Stimulated activated naive CD4-positive, alpha-beta T cell (primary cell): ENCODE measurements at regions not wholly inside any gene's neighbourhood (a gene's known extent, or its start where the extent isn't known, plus 50 kb on each side); places are given as distances from the start of the nearest gene placed in this dataset.
"Not testable (repeated sequence)": the region's sequence is repeated elsewhere in the genome, so short reads cannot be mapped to it uniquely, and the experiment has no call there.

ENCODE experiments used
- DNase-seq, 6 experiments: peaks; one replicate each; lab custom pipeline; 2025; lab: John Stamatoyannopoulos, UW

DNA sequence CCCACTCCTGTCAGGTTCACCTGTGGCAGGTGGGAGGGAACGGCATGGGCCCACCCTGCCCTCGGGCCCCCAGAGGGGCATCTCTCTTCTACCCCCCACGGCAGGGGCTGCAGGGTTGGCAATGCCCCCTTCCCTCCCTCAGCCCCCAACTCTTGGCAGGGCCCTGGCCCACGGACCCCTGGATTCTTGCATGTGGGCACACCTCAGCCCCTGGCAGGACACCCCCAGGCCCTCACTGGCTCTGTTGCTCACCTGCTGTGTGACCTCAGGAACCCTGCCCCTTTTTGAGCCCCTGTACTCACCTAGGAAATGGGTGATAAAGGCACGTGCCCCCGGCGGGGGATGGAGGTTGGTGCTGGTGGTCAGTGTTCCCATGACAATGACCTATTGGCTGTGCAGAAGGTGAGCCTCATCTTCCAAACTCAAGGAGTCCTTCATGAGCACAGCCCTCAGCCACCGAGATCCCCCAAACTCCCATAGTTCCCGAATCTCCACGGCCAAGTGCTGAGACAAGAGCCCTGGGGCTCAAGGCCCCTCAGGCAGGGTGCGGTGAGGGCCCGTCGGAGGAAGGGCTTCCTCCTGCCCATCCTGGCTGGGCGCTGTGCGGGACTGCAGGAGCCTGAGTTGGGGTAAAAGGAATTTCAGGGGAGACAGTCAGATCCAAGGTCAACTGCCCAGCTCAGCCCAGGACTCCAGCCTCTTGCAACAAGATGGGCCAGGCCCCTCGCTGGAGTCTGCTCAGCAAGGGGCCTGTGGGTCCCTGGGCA lies 198.2 kb downstream of the IGLL1 start:
- DNase-seq: no peak

DNA sequence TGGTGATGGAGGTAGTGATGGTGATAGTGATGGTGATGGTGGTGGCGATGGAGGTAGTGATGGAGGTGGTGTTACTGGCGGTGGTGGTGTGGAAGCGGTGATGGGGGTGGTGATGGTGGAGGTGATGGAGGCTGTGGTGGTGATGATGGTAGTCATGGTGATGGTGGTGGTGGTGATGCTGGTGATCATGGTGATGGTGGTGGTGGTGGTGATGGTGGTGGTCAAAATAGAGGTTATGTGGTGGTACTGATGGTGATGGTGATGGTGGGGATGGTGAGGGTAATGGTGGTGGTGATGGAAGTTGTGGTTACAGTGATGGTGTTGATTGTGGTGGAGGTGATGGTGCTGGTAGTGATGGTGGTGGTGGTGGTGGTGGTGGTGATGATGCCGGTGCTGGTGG lies 199.2 kb downstream of the IGLL1 start:
- DNase-seq: no peak

- DNase-seq: no peak
These were observed 199.9 kb downstream of the IGLL1 start for GRCh38 chr22:23380230-23380573.

- DNase-seq: not testable (repeated sequence)
These were observed 199.4 kb downstream of the BCR start for GRCh38 chr22:23379540-23380229.

- DNase-seq: no peak
These were observed 197.5 kb downstream of the BCR start for GRCh38 chr22:23377767-23378166.

DNA sequence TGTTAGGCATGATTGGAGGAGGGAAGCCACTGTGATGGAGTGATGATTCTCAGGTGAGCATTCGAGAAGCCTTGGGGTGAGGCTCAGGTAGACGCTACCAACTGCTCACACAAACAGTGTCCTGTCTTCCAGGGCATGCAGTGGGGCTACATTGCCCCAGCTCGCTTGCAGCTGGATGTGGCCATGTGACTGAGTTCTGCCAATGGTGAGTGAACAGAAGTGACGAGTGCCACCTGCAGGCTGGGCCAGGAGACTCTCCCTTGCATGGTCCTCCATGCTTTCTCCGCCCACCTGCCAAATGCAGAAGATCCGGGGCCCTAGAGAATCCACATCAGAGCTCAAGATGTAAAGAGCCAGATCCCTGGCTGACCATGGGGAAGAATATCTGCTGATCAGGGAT lies 195.9 kb downstream of the BCR start:
- no peak for DNase-seq

DNA sequence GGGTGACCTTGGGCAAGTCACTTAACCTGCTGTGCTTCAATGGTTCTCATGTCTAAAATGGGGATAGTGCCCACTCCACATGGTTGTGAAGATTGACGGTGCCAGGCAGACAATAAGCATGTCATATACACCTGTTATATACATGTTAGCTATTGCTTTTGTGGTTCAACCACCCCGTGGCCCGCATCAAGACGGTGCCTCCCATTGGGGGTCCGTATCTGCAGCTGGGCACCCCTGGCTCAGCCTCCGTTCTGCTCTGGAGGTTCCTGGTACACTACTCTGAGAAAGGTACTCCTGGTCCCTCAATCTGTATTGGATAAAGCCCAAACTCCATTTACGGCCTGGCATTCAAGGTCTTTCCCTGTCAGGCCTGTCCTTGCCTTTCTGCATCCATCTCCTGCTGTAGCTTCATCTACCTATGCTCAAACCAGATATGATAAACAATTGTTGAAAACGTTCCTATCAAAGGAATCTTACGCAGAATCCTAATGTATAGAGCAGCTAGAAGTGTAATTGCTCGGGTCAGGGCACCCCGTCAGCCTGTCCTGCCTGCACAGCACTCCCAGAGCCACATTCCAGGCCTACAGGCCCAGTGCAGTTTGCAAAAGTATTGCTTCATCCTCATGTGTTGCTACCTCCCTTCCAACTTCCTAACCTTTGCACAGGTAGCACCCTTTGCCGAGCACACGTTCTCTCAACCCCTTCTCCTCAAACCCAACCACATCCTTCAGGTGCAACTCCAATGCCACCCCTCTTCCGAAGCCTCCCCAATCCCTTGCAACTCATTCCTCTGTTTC lies 194.9 kb downstream of the BCR start:
- DNase-seq: no peak

GRCh38 chr22:23373601-23374000 lies 193.3 kb downstream of the BCR start:
- no peak for DNase-seq

DNA sequence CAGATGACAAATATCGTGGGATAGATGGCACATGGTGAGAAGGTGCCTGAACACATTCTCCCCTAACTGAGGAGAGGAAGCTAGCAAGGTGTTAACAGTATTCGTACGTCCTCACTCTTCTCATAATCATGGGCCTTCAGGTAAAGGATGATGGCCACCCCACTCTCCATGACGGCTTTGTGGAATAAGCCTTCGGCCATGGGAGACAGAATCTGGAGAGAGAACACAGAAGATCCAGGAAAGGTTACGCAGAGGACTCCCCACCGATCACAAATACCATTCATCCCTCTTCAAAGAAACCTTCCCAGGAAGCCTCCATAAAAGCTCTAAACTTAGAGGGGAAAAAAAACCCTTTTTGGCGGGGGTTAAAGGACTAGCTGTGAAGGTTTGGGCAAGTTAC lies 189.9 kb downstream of the BCR start:
- DNase-seq: no peak

- no peak for DNase-seq
These were observed 188.9 kb downstream of the BCR start for GRCh38 chr22:23369054-23369685.
